K562 (cell line): ENCODE measurements at regions not wholly inside any gene's neighbourhood (a gene's known extent, or its start where the extent isn't known, plus 50 kb on each side); places are given as distances from the start of the nearest gene placed in this dataset.

Experiments
- ATAC-seq: fragments of 200-7000 bp; cut with Tn5 transposase; 3 replicates; pipeline ENCODE4 v1.9.1; 2020; ENCODE audit warnings: moderate library complexity
- BruUV-seq: library from RNA; stranded (reverse); fragments of 400-500 nt; replicated peaks from 2 replicates; lab custom pipeline; 2021; lab: Mats Ljungman, UMichigan
- CTCF ChIA-PET: fragments of 300-600 bp; formaldehyde crosslinking; extraction: SDS; loops from one replicate; lab custom pipeline; 2021; ENCODE audit warnings: low intra/inter-chr PET ratio; lab: Yijun Ruan, JAX
- POLR2A ChIA-PET: fragments of 300-600, 350-650 bp; sonication (Branson Sonifier 250); formaldehyde crosslinking; extraction: SDS; loops from one replicate; lab custom pipeline; 2021; ENCODE audit warnings: antibody characterized with exemption, inconsistent platforms; lab: Yijun Ruan, JAX
- DNase-seq, 4 experiments: peaks; one replicate each; pipeline versions ENCODE4 v3.0.0 to v3.0.0-alpha.2; 2011 to 2018; ENCODE audit warnings: low spot score in 3 of 4, mixed read lengths in 3 of 4; ENCODE audit errors: extremely low read depth in 1 of 4
- FAIRE-seq: peaks from 2 replicates; lab custom pipeline; 2011; peaks lifted over from hg19 to GRCh38; lab: Jason Lieb, UNC
- H2AFZ ChIP-seq: 2 replicates; pipeline ENCODE4 v1.6.0; 2011; ENCODE audit warnings: low read depth, low read length, control low read depth, inconsistent platforms
- H3K27ac ChIP-seq: fragments of 200-600 bp; 3 replicates; pipeline ENCODE4 v1.8.0; 2011; ENCODE audit warnings: low read depth, mild to moderate bottlenecking, control low read depth, inconsistent platforms, low read length, moderate library complexity, mixed read lengths; ENCODE audit errors: extremely low read depth
- H3K27me3 ChIP-seq, 2 experiments: fragments of 300-600 bp in 1 of 2; 2 replicates in 1 of 2; 3 replicates in 1 of 2; pipeline versions ENCODE4 v1.6.0 to v1.8.0; 2011; ENCODE audit warnings: inconsistent platforms in 2 of 2, low read length in 2 of 2, mild to moderate bottlenecking in 1 of 2, mixed read lengths in 1 of 2, moderate library complexity in 1 of 2; ENCODE audit not compliant: control insufficient read depth in 2 of 2, insufficient read depth in 2 of 2
- H3K36me3 ChIP-seq: fragments of 300-600 bp; 3 replicates; pipeline ENCODE4 v1.8.0; 2011; ENCODE audit warnings: mild to moderate bottlenecking, low read length, inconsistent platforms; ENCODE audit not compliant: control insufficient read depth, insufficient read depth
- H3K4me1 ChIP-seq, 2 experiments: fragments of 200-600 bp in 1 of 2; replicated peaks in 1 of 2; 2 replicates in 1 of 2; 3 replicates in 1 of 2; pipeline versions ENCODE4 v1.5.1 to v1.8.0; 2011; ENCODE audit warnings: inconsistent platforms in 2 of 2, low read length in 2 of 2, mild to moderate bottlenecking in 1 of 2, mixed read lengths in 1 of 2, moderate library complexity in 1 of 2; ENCODE audit not compliant: control insufficient read depth in 2 of 2, insufficient read depth in 2 of 2
- H3K4me2 ChIP-seq: 2 replicates; pipeline ENCODE4 v1.6.1; 2011; ENCODE audit warnings: low read length, control low read depth, inconsistent platforms, mixed read lengths; ENCODE audit not compliant: insufficient read depth
- H3K4me3 ChIP-seq: fragments of 200-600 bp; sonication (generic), shearing (Covaris generic); 2 replicates; pipeline ENCODE4 v1.5.1; 2016; ENCODE audit warnings: control low read depth, inconsistent platforms
- H3K79me2 ChIP-seq: fragments of 200-600 bp; 3 replicates; pipeline ENCODE4 v1.8.0; 2011; ENCODE audit warnings: low read length, inconsistent platforms; ENCODE audit not compliant: control insufficient read depth, insufficient read depth
- H3K9ac ChIP-seq, 2 experiments: 2 replicates each; pipeline versions ENCODE4 v1.6.0 to v1.6.1; 2011; ENCODE audit warnings: low read depth in 2 of 2, low read length in 2 of 2, control low read depth in 1 of 2, inconsistent platforms in 1 of 2, mild to moderate bottlenecking in 1 of 2, mixed read lengths in 1 of 2; ENCODE audit not compliant: insufficient read depth in 1 of 2
- H3K9me1 ChIP-seq: one replicate; pipeline ENCODE4 v1.6.0; 2011; ENCODE audit warnings: inconsistent platforms, mild to moderate bottlenecking, low read length, moderate library complexity; ENCODE audit not compliant: control insufficient read depth, insufficient read depth
- H3K9me3 ChIP-seq: replicated peaks from 2 replicates; pipeline ENCODE4 v1.5.1; 2011; ENCODE audit warnings: low read depth, low read length, inconsistent platforms; ENCODE audit not compliant: control insufficient read depth, insufficient read depth
- H4K20me1 ChIP-seq: replicated peaks from 2 replicates; pipeline ENCODE4 v1.6.1; 2011; ENCODE audit warnings: low read length, inconsistent platforms, mixed read lengths; ENCODE audit not compliant: control insufficient read depth, insufficient read depth
- CEBPG ChIP-seq, 3 experiments: fragments of 200-800 bp in 1 of 3; sonication (Bioruptor generic) in 1 of 3; sonication (generic) in 1 of 3; formaldehyde crosslinking in 1 of 3; IDR thresholded peaks in 2 of 3; conservative IDR thresholded peaks in 1 of 3; 2 replicates each; pipeline versions ENCODE4 v1.6.1 to v1.8.0; 2016 to 2022; ENCODE audit warnings: missing compliant biosample characterization in 2 of 3, missing genetic modification characterization in 2 of 3, mild to moderate bottlenecking in 1 of 3, missing genetic modification reagents in 1 of 3
- MCM5 ChIP-seq: fragments of 450-650 bp; IDR thresholded peaks from 2 replicates; pipeline ENCODE4 v1.6.1; 2016; ENCODE audit warnings: low read depth
- NR0B1 ChIP-seq: fragments of 450-650 bp; IDR thresholded peaks from one replicate; pipeline ENCODE4 v1.6.1; 2018; ENCODE audit warnings: mild to moderate bottlenecking, moderate library complexity; ENCODE audit not compliant: partially characterized antibody
- WGBS: fragments of 100-300 bp; shearing (Covaris generic); methylation state at CpG from one replicate; pipeline ENCODE4 v1.1.6; 2016; ENCODE audit warnings: low coverage, mixed read lengths; ENCODE audit not compliant: insufficient coverage; ENCODE audit errors: missing lambda C conversion rate; 5-methylcytosine and 5-hydroxymethylcytosine counted together
- in situ Hi-C: fragments of 300-500 bp; cut with MboI; formaldehyde crosslinking; loops from 4 replicates; pipeline ENCODE4 v1.15.0; 2018; ENCODE audit warnings: inconsistent platforms, mixed read lengths
- intact Hi-C: fragments of 100-400 bp; cut with micrococcal nuclease; formaldehyde crosslinking; loops from 2 replicates; pipeline ENCODE4 v1.14.2; 2022

GRCh38 chr6:137700751-137701477 lies 166.1 kb upstream of the TNFAIP3 start:
- no peak overlapping the region for H3K27ac ChIP-seq
- H4K20me1 ChIP-seq, result no peaks in the 10 kb centered on the region
- no peaks in the 10 kb centered on the region for H3K79me2 ChIP-seq
- no peak overlapping the region for H3K4me3 ChIP-seq
- ChIA-PET CTCF (interaction anchor here (1.1 kb wide), 1 partner anchor 408 kb away, joined by 3 read pairs; no protein-coding TSS in a partner anchor), POLR2A (no interaction called here)
- no peak for FAIRE-seq
- in situ Hi-C loops (loop anchor here (10.0 kb wide), 1 partner anchor 264 kb away; no protein-coding TSS in a partner anchor), intact Hi-C loops (no loop called here)
- no peak for ATAC-seq
- no peak for DNase-seq
- H2AFZ ChIP-seq, result no peak overlapping the region
- WGBS, result 3% methylated on average over 7 of the region's 7 CpGs
- BruUV-seq, result no TSS peak
- H3K4me1 ChIP-seq, result peaks cover 0 to 2% of the 10 kb centered on the region in 2 experiments; a peak in 1 of 5 replicates
- H3K27me3 ChIP-seq, result peaks cover 17 to 23% of the 10 kb centered on the region in 2 experiments
- H3K9me3 ChIP-seq, result no peaks in the 10 kb centered on the region
- H3K9me1 ChIP-seq, result no peaks in the 10 kb centered on the region
- H3K9ac ChIP-seq, result no peak overlapping the region
- no peak overlapping the region for H3K4me2 ChIP-seq
- TF ChIP-seq MCM5 (no peak), CEBPG (CRISPR knock-in tag; IDR thresholded peaks at IDR 0.05) (no peak), CEBPG (tag; conservative IDR thresholded peaks at IDR 0.05 in 1 of 2, IDR thresholded peaks at IDR 0.05 in 1 of 2) (0 out of 4 replicates have a peak, but pooled peaks of 1 of the 2 experiments have one; percentile 34), NR0B1 (no peak)
- no peaks in the 10 kb centered on the region for H3K36me3 ChIP-seq
